ENCODE measurements at regions not wholly inside any gene's neighbourhood (a gene's known extent, or its start where the extent isn't known, plus 50 kb on each side); places are given as distances from the start of the nearest gene placed in this dataset.

DNA sequence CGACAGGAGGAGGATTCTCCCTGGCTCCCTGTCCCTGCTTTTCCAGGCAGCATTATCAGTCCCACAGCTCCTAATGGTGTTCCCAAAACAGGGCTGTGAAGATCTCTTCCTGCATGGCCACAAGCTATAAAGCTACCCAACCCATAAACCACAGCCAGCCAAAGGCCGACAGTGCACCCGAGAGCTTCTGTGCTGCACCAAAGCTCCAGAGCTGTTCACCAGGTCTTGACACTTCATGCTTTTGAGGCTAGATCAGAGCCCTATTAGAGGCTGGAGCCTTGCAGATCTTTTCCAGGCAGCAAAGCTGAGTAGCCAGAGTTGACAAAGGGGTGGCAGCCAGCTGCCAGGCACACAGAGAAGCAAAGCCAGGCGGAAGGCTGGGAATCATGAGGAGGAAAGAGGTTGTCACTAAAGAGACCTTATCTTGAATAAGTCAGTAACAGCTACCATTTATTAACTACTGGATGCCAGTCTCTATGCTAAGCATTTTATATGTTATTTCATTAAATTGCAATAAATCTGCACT lies 180.4 kb downstream of the KATNAL1 start:
- no peak for DNase-seq (ENCODE audit: low spot score)

- peak; percentile 64 for DNase-seq (ENCODE audit: low spot score)
Measured at GRCh38 chr13:30125422-30126073, 181.8 kb downstream of the KATNAL1 start.

GRCh38 chr13:30124131-30124768 lies 183.1 kb downstream of the KATNAL1 start:
- no peak for DNase-seq (ENCODE audit: low spot score)

DNA sequence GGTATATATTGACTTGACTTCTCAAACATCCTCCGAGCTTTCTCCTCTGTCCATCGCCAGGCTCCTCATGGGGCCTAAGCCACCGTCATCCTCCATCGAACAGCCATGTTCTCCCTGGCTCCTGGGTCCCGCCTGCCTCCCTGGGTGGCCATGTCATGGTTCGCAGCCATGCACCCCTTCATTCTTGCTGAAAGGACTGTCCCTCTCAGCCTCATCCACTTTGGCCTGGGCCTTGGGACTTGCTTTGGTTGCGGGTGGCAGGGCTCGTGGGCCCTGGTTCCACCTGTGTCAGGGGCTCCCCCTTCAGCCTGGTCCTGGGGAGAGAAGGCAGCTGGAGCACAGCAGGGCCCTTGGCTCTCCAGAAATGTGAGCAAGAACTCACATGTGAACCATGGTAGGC lies 183.8 kb downstream of the KATNAL1 start:
- no peak for DNase-seq (ENCODE audit: low spot score)

- no peak for DNase-seq (ENCODE audit: low spot score)
Measured at GRCh38 chr13:30121666-30122065, 185.7 kb downstream of the KATNAL1 start.

DNA sequence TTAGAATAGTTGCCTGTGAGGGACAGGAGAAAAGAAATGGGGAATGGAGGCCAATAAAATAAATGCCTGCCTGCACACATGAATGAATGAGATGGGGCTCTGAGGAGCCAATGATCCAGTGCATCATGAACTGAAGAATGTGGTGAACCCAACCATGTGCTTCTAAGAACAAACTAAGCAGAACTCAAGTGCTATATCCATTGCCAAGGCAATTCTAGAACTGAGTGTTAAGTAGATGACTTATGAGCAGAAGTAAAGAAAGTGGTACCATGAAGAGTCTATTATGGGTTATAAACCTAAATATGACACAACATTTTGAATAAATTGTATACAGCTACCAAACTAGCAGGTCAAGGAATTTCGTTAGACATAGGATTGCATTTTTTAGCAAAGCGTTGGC lies 186.1 kb downstream of the KATNAL1 start:
- DNase-seq (ENCODE audit: low spot score), result no peak

GRCh38 chr13:30120133-30120822 lies 187.1 kb downstream of the KATNAL1 start:
- DNase-seq (ENCODE audit: low spot score), result no peak

DNA sequence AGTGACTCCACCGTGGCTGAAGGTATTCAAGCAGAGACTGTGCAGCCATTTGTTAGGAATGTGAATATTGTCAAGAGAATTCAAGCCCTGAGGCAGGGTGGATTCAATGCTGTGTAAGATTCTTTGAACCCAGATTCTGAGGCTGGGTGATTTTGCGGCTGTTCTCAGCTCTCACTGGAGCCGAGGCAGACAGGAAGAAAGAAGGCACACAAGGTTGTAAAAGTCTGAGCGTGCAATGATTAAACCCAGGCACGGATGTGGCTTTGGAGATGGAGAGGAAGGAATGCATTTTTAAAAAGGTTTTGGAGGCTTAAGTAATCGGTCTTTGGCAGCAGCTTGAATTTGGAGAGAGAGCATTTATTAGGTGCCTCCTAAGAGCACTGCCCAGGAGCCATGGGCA lies 187.9 kb downstream of the KATNAL1 start:
- DNase-seq (ENCODE audit: low spot score), result peak; percentile 80

- DNase-seq (ENCODE audit: low spot score), result no peak
Measured at GRCh38 chr13:30116379-30116778, 191.0 kb downstream of the KATNAL1 start.

GRCh38 chr13:30115257-30115600 lies 192.1 kb downstream of the KATNAL1 start:
- DNase-seq (ENCODE audit: low spot score), result no peak

- peak; percentile 88 for DNase-seq (ENCODE audit: low spot score)
Measured at GRCh38 chr13:30114571-30115256, 192.6 kb downstream of the KATNAL1 start.

DNA sequence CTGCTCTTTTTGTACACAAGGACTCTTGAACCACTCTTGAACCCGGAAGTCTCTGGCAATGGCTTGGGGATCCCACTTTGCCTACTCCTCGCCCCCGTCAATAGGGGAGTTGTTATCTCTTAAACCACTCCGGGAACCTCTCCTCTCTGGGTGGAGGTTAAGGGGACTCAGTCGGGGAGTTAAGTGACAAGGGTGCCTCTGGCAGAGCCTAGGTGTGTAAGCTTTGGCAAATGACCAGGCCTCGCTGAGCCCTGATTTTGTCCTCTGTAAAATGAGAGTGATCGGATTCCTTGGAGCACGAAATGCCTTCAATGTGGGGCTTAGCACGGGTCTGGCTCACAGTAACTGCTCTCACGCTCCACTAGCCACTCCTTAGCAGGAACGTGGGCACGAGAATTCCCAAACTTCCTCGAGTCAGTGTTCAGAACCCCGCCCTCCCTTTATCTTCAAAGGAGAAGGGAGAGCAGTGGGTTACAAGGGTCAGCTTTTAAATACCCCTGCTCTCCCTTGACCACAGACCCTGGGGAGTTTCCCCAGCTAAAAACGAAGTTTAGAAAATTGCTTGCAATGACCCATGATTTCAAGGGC lies 193.3 kb downstream of the KATNAL1 start:
- peak; percentile 62 for DNase-seq (ENCODE audit: low spot score)

DNA sequence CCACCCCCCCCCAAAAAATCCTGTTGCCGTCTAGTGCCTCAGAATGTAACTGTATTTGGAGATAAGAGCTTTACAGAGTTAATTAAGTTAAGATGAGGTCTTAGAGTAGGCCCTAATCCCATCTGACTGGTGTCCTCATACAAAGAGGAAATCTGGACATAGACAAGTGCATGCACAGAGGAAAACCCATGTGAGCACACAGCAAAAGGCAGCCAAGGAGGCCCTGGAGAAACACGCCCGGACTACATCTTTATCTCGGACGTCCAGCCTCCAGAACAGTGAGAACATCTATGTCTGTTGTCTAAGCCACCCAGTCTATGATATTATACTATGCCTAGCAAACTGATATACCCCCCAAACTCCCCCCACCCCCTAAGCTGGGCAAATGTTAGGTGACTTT lies 193.8 kb downstream of the KATNAL1 start:
- DNase-seq (ENCODE audit: low spot score), result no peak

GRCh38 chr13:30112602-30113435 lies 194.5 kb downstream of the KATNAL1 start:
- DNase-seq (ENCODE audit: low spot score), result peak; percentile 82

- no peak for DNase-seq (ENCODE audit: low spot score)
Measured at GRCh38 chr13:30111810-30112209, 195.5 kb downstream of the KATNAL1 start.

DNA sequence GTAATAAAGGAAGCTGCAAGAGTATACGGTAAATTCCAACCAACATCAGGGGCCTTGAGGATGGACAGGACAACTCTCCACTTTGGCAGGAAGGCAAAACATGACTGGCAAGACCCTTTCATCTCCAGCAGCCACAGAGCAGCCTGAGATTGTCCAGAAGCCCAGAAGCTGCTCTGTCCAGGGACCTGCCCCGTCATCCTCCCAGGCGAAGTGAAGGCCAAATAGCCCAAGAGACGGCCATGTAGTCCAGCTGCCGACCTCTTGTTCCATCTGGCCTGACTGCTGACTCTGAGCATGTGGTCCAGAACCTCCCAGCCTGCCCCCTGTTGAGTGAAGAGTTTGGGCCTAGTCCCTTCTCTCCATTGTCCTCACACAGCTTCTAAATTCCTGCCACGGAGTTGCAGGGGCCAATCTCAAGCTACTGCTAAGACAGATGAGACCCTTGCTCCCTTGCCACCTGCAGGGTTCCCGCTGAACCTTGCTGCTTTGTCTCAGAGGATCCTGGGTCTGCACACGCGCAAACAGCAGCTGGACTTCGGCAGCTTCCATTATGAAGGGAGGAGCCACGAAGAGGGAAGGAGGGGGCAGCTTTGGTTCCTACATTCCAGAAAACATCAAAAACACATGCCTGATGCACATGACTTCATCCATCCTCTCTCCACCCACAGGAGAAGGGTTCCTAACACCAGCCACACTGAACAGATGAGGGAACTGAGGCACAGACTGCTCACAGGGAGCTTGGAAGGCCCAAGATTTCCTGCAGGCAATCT lies 196.9 kb downstream of the KATNAL1 start:
- no peak for DNase-seq (ENCODE audit: low spot score)

DNA sequence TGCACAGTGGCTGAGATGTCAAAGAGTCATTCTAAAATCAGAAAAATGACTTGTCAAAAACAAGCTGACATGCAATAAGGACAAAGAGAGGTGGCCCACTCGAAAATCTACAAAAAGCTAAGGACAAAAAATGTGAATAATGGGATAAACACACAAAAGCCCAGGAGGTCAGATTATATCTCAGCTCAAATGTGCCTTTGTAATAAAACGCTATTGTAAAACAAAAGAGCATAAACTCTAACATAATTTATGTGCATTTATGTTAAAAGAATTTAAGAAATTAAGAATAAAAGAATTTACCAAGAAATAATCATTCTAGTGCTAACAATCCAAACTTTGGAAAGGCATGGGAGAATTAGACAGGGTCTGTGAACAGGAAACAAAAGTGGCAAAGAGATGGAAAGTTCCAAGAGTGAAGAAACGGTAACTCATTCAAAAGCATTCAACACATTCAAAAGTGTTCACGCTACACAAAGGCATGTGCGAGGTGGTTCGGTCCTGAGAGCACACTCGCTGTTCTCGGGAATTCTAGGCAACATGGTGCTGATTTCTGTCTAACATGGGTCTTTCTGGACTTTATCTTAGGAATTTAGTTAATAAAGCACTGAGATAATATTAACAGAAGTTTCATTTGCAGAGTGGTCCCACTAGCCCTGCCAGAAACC lies 197.7 kb downstream of the KATNAL1 start:
- no peak for DNase-seq (ENCODE audit: low spot score)

GRCh38 chr13:30108913-30109237 lies 198.5 kb downstream of the KATNAL1 start:
- DNase-seq (ENCODE audit: low spot score), result peak; percentile 90

DNA sequence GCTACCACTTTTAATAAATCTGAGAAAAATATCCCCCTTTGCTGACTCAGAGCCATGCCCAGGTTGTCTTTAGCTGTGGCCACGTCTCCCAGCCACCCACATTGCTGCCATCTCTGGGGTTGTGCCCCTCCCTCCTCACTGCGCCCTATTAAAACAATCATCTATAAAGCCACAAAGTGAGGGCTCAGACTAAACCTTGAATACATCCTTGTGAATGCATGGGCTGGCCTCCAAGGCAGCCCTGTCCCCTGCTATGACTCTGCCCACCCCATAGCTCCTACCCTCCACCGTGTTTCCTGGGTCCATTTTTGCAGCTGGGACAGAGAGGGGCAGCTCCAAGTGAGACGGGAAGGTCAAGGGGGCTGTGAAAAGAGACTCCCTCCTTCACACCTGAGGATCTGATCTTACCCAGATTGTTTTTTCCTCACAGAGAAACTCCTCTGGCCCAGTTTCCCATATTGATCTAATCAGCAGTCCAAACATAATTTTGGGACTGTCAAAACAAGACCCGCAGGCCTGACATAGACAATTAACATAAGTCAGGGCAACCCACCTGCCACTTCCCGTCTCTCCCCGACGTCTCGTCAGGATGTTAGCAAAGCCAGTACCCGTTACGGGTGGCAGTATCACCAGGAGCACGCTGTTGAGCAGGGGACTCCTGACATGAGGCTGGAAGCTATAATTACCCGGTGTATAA lies 199.0 kb downstream of the KATNAL1 start:
- no peak for DNase-seq (ENCODE audit: low spot score)
